GM23338 (cell line): ENCODE measurements at regions not wholly inside any gene's neighbourhood (a gene's known extent, or its start where the extent isn't known, plus 50 kb on each side); places are given as distances from the start of the nearest gene placed in this dataset.

ENCODE experiments used
- ATAC-seq: fragments of 200-7000 bp; cut with Tn5 transposase; 3 replicates; pipeline ENCODE4 v1.9.1; 2020
- DNase-seq: peaks from one replicate; pipeline ENCODE4 v3.0.0-alpha.2; 2015; ENCODE audit warnings: low spot score
- H2AFZ ChIP-seq: fragments of 200-600 bp; sonication (generic); 2 replicates; pipeline ENCODE4 v1.8.0; 2016; ENCODE audit warnings: antibody characterized with exemption, mild to moderate bottlenecking, moderate library complexity
- H3F3A ChIP-seq: fragments of 200-600 bp; sonication (generic); replicated peaks from 2 replicates; pipeline ENCODE4 v1.8.0; 2017; ENCODE audit warnings: antibody characterized with exemption, mixed run types, low read depth
- H3K27ac ChIP-seq: fragments of 200-600 bp; sonication (generic); 2 replicates; pipeline ENCODE4 v1.6.1; 2016; ENCODE audit warnings: low read depth
- H3K27me3 ChIP-seq: fragments of 200-600 bp; sonication (generic); 2 replicates; pipeline ENCODE4 v1.8.0; 2016; ENCODE audit warnings: mild to moderate bottlenecking, mixed run types, moderate library complexity; ENCODE audit not compliant: insufficient read depth
- H3K36me3 ChIP-seq: fragments of 200-600 bp; sonication (generic); 2 replicates; pipeline ENCODE4 v1.8.0; 2016; ENCODE audit warnings: mild to moderate bottlenecking; ENCODE audit not compliant: insufficient read depth
- H3K4me1 ChIP-seq: fragments of 200-600 bp; sonication (generic); 2 replicates; pipeline ENCODE4 v1.8.0; 2016; ENCODE audit warnings: mild to moderate bottlenecking, moderate library complexity; ENCODE audit not compliant: insufficient read depth
- H3K4me2 ChIP-seq: fragments of 200-600 bp; sonication (generic); 2 replicates; pipeline ENCODE4 v1.7.1; 2017; ENCODE audit warnings: mixed run types
- H3K4me3 ChIP-seq: fragments of 200-600 bp; sonication (generic); 2 replicates; pipeline ENCODE4 v1.6.1; 2016; ENCODE audit warnings: mixed run types
- H3K79me2 ChIP-seq: fragments of 200-600 bp; sonication (generic); replicated peaks from 2 replicates; pipeline ENCODE4 v1.8.0; 2017; ENCODE audit warnings: mild to moderate bottlenecking; ENCODE audit not compliant: insufficient read depth
- H3K9me2 ChIP-seq: fragments of 200-600 bp; sonication (generic); 2 replicates; pipeline ENCODE4 v1.8.0; 2017; ENCODE audit not compliant: insufficient read depth
- H4K20me1 ChIP-seq: fragments of 200-600 bp; sonication (generic); replicated peaks from 2 replicates; pipeline ENCODE4 v1.8.0; 2017; ENCODE audit warnings: mild to moderate bottlenecking; ENCODE audit not compliant: insufficient read depth
- H3K27ac Mint-ChIP-seq: 2 replicates; pipeline ENCODE4 v1.8.0; 2020; ENCODE audit warnings: inconsistent platforms, mild to moderate bottlenecking, moderate library complexity, mixed read lengths
- H3K27me3 Mint-ChIP-seq: 3 replicates; pipeline ENCODE4 v1.8.0; 2022; ENCODE audit warnings: low read depth, mild to moderate bottlenecking, moderate library complexity, mixed read lengths, inconsistent platforms; ENCODE audit not compliant: insufficient read depth, poor library complexity
- H3K36me3 Mint-ChIP-seq: 3 replicates; pipeline ENCODE4 v1.8.0; 2021; ENCODE audit warnings: low read depth, mild to moderate bottlenecking, inconsistent platforms, moderate library complexity, mixed read lengths
- H3K4me1 Mint-ChIP-seq: 3 replicates; pipeline ENCODE4 v1.8.0; 2020; ENCODE audit warnings: mild to moderate bottlenecking, inconsistent platforms, mixed read lengths
- H3K4me3 Mint-ChIP-seq: 3 replicates; pipeline ENCODE4 v1.8.0; 2021; ENCODE audit warnings: moderate library complexity, mild to moderate bottlenecking, inconsistent platforms, mixed read lengths
- H3K9me3 Mint-ChIP-seq: 3 replicates; pipeline ENCODE4 v1.8.0; 2020; ENCODE audit warnings: moderate library complexity, mild to moderate bottlenecking, inconsistent platforms, mixed read lengths
- CREB1 ChIP-seq: fragments of 250-450 bp; sonication (Bioruptor Pico); IDR thresholded peaks from 2 replicates; pipeline ENCODE4 v1.5.0; 2020; ENCODE audit warnings: low read depth, mild to moderate bottlenecking, moderate library complexity
- EZH2 ChIP-seq: fragments of 200-600 bp; sonication (generic); IDR thresholded peaks from one replicate; pipeline ENCODE4 v1.8.0; 2017; ENCODE audit warnings: antibody characterized with exemption, mild to moderate bottlenecking, low read depth; ENCODE audit not compliant: unreplicated experiment
- EZH2phosphoT487 ChIP-seq: fragments of 200-600 bp; sonication (generic); IDR thresholded peaks from one replicate; pipeline ENCODE4 v1.8.1; 2018; ENCODE audit warnings: antibody characterized with exemption; ENCODE audit not compliant: unreplicated experiment
- JUNB ChIP-seq: IDR thresholded peaks from one replicate; pipeline ENCODE4 v1.6.1; 2016; ENCODE audit warnings: antibody characterized with exemption; ENCODE audit not compliant: unreplicated experiment
- NANOG ChIP-seq: IDR thresholded peaks from 2 replicates; pipeline ENCODE4 v1.6.1; 2016; ENCODE audit warnings: antibody characterized with exemption, borderline replicate concordance
- ZNF114 ChIP-seq: fragments of 250-450 bp; sonication (Bioruptor Pico); IDR thresholded peaks from 2 replicates; pipeline ENCODE4 v1.5.0; 2020; ENCODE audit warnings: mild to moderate bottlenecking, moderate library complexity
- ZNF331 ChIP-seq: fragments of 250-450 bp; sonication (Bioruptor Pico); IDR thresholded peaks from 2 replicates; pipeline ENCODE4 v1.5.0; 2020; ENCODE audit warnings: low read depth, mild to moderate bottlenecking, moderate library complexity
- TF ChIP-seq, protein P1 (sequence below): fragments of 250-450 bp; sonication (Bioruptor Pico); IDR thresholded peaks from 2 replicates; pipeline ENCODE4 v1.5.0; 2020; ENCODE audit warnings: mild to moderate bottlenecking, moderate library complexity
- TF ChIP-seq, protein P2 (sequence below): IDR thresholded peaks from one replicate; pipeline ENCODE4 v1.6.1; 2018; ENCODE audit warnings: antibody characterized with exemption; ENCODE audit not compliant: unreplicated experiment
- TF ChIP-seq, protein P3 (sequence below), 2 experiments: fragments of 200-600 bp in 1 of 2; sonication (generic) in 1 of 2; conservative IDR thresholded peaks; 2 replicates each; pipeline versions ENCODE4 v1.5.1 to v1.6.1; 2016 to 2017; ENCODE audit warnings: antibody characterized with exemption in 2 of 2, low read depth in 2 of 2, mild to moderate bottlenecking in 2 of 2, moderate library complexity in 1 of 2

GRCh38 chr4:174438711-174439110, 83.6 kb downstream of the HPGD start:
- ATAC-seq = no peak
- H3K79me2 ChIP-seq = no peaks in the 10 kb centered on the region
- peaks cover 10% of the 10 kb centered on the region; the same call in 2 of the 3 replicates for H3K4me1 Mint-ChIP-seq

DNA sequence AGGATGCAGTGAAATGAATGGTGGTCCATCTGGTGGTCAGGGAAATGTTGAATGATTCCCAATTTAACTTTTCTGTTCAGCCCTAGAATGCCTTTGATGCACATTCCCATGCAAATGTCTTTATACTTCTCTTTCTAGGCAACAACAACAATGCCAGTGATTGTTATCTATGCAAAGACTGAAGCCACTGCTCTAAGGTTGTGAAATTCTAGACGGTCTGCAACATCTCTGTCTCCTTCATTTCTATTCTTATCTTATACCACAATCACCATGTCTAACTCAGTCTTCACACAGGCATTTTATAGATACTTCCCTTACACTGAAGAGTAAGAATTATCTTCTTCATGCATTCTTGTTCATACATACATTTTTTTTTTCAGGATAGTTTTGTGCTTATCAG, 84.5 kb downstream of the HPGD start:
- DNase-seq (no peak), ATAC-seq (no peak)
- Histone ChIP-seq H3K4me1 (peaks cover 9% of the 10 kb centered on the region), H3K79me2 (no peaks in the 10 kb centered on the region), H3K36me3 (no peaks in the 10 kb centered on the region), H3K27me3 (no peaks in the 10 kb centered on the region), H3K4me3 (no peak overlapping the region), H3K4me2 (no peak overlapping the region), H3K9me2 (0 out of 2 replicates have a peak, but pooled peaks cover 3% of the 10 kb centered on the region), H2AFZ (no peak overlapping the region), H3K27ac (no peak overlapping the region), H4K20me1 (no peaks in the 10 kb centered on the region), H3F3A (no peaks in the 10 kb centered on the region)
- Mint-ChIP-seq H3K27me3 (no peaks in the 10 kb centered on the region), H3K4me3 (no peak overlapping the region), H3K27ac (no peak overlapping the region), H3K9me3 (peaks cover 11% of the 10 kb centered on the region), H3K36me3 (peaks cover 8% of the 10 kb centered on the region), H3K4me1 (peaks cover 10% of the 10 kb centered on the region; the same call in 2 of the 3 replicates)
- TF ChIP-seq NANOG (no peak), EZH2 (no peak), CREB1 (CRISPR knock-in tag) (no peak), JUNB (no peak), EZH2phosphoT487 (no peak)
- TF ChIP-seq, protein P1, sequence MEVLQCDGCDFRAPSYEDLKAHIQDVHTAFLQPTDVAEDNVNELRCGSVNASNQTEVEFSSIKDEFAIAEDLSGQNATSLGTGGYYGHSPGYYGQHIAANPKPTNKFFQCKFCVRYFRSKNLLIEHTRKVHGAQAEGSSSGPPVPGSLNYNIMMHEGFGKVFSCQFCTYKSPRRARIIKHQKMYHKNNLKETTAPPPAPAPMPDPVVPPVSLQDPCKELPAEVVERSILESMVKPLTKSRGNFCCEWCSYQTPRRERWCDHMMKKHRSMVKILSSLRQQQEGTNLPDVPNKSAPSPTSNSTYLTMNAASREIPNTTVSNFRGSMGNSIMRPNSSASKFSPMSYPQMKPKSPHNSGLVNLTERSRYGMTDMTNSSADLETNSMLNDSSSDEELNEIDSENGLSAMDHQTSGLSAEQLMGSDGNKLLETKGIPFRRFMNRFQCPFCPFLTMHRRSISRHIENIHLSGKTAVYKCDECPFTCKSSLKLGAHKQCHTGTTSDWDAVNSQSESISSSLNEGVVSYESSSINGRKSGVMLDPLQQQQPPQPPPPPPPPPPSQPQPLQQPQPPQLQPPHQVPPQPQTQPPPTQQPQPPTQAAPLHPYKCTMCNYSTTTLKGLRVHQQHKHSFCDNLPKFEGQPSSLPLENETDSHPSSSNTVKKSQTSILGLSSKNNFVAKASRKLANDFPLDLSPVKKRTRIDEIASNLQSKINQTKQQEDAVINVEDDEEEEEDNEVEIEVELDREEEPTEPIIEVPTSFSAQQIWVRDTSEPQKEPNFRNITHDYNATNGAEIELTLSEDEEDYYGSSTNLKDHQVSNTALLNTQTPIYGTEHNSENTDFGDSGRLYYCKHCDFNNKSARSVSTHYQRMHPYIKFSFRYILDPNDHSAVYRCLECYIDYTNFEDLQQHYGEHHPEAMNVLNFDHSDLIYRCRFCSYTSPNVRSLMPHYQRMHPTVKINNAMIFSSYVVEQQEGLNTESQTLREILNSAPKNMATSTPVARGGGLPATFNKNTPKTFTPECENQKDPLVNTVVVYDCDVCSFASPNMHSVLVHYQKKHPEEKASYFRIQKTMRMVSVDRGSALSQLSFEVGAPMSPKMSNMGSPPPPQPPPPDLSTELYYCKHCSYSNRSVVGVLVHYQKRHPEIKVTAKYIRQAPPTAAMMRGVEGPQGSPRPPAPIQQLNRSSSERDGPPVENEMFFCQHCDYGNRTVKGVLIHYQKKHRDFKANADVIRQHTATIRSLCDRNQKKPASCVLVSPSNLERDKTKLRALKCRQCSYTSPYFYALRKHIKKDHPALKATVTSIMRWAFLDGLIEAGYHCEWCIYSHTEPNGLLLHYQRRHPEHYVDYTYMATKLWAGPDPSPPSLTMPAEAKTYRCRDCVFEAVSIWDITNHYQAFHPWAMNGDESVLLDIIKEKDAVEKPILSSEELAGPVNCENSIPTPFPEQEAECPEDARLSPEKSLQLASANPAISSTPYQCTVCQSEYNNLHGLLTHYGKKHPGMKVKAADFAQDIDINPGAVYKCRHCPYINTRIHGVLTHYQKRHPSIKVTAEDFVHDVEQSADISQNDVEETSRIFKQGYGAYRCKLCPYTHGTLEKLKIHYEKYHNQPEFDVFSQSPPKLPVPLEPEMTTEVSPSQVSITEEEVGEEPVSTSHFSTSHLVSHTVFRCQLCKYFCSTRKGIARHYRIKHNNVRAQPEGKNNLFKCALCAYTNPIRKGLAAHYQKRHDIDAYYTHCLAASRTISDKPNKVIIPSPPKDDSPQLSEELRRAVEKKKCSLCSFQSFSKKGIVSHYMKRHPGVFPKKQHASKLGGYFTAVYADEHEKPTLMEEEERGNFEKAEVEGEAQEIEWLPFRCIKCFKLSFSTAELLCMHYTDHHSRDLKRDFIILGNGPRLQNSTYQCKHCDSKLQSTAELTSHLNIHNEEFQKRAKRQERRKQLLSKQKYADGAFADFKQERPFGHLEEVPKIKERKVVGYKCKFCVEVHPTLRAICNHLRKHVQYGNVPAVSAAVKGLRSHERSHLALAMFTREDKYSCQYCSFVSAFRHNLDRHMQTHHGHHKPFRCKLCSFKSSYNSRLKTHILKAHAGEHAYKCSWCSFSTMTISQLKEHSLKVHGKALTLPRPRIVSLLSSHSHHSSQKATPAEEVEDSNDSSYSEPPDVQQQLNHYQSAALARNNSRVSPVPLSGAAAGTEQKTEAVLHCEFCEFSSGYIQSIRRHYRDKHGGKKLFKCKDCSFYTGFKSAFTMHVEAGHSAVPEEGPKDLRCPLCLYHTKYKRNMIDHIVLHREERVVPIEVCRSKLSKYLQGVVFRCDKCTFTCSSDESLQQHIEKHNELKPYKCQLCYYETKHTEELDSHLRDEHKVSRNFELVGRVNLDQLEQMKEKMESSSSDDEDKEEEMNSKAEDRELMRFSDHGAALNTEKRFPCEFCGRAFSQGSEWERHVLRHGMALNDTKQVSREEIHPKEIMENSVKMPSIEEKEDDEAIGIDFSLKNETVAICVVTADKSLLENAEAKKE (CRISPR knock-in tag) = no peak
- TF ChIP-seq, protein P2, sequence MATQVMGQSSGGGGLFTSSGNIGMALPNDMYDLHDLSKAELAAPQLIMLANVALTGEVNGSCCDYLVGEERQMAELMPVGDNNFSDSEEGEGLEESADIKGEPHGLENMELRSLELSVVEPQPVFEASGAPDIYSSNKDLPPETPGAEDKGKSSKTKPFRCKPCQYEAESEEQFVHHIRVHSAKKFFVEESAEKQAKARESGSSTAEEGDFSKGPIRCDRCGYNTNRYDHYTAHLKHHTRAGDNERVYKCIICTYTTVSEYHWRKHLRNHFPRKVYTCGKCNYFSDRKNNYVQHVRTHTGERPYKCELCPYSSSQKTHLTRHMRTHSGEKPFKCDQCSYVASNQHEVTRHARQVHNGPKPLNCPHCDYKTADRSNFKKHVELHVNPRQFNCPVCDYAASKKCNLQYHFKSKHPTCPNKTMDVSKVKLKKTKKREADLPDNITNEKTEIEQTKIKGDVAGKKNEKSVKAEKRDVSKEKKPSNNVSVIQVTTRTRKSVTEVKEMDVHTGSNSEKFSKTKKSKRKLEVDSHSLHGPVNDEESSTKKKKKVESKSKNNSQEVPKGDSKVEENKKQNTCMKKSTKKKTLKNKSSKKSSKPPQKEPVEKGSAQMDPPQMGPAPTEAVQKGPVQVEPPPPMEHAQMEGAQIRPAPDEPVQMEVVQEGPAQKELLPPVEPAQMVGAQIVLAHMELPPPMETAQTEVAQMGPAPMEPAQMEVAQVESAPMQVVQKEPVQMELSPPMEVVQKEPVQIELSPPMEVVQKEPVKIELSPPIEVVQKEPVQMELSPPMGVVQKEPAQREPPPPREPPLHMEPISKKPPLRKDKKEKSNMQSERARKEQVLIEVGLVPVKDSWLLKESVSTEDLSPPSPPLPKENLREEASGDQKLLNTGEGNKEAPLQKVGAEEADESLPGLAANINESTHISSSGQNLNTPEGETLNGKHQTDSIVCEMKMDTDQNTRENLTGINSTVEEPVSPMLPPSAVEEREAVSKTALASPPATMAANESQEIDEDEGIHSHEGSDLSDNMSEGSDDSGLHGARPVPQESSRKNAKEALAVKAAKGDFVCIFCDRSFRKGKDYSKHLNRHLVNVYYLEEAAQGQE = no peak

More at GRCh38 chr4:174438711-174439110, 83.6 kb downstream of the HPGD start:
- no peak overlapping the region for H3K27ac ChIP-seq
- TF ChIP-seq ZNF114 (CRISPR knock-in tag) (no peak), ZNF331 (CRISPR knock-in tag) (no peak), JUNB (no peak), CREB1 (CRISPR knock-in tag) (no peak)
- TF ChIP-seq, protein P3, sequence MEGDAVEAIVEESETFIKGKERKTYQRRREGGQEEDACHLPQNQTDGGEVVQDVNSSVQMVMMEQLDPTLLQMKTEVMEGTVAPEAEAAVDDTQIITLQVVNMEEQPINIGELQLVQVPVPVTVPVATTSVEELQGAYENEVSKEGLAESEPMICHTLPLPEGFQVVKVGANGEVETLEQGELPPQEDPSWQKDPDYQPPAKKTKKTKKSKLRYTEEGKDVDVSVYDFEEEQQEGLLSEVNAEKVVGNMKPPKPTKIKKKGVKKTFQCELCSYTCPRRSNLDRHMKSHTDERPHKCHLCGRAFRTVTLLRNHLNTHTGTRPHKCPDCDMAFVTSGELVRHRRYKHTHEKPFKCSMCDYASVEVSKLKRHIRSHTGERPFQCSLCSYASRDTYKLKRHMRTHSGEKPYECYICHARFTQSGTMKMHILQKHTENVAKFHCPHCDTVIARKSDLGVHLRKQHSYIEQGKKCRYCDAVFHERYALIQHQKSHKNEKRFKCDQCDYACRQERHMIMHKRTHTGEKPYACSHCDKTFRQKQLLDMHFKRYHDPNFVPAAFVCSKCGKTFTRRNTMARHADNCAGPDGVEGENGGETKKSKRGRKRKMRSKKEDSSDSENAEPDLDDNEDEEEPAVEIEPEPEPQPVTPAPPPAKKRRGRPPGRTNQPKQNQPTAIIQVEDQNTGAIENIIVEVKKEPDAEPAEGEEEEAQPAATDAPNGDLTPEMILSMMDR (conservative IDR thresholded peaks at IDR 0.05; ENCODE audit: low read depth in 2 of 2) = no peak
- Mint-ChIP-seq H3K36me3 (peaks cover 8% of the 10 kb centered on the region), H3K27me3 (no peaks in the 10 kb centered on the region), H3K27ac (no peak overlapping the region), H3K9me3 (peaks cover 11% of the 10 kb centered on the region), H3K4me3 (no peak overlapping the region)
- no peaks in the 10 kb centered on the region for H3K36me3 ChIP-seq
- no peaks in the 10 kb centered on the region for H3F3A ChIP-seq
- H4K20me1 ChIP-seq = no peaks in the 10 kb centered on the region
- H3K4me1 ChIP-seq = peaks cover 9% of the 10 kb centered on the region
- H2AFZ ChIP-seq = no peak overlapping the region
- H3K9me2 ChIP-seq = 0 out of 2 replicates have a peak, but pooled peaks cover 3% of the 10 kb centered on the region
- H3K4me2 ChIP-seq = no peak overlapping the region
- no peak overlapping the region for H3K4me3 ChIP-seq
- H3K27me3 ChIP-seq = no peaks in the 10 kb centered on the region
- no peak for DNase-seq
